ENCODE measurements at regions not wholly inside any gene's neighbourhood (a gene's known extent, or its start where the extent isn't known, plus 50 kb on each side); places are given as distances from the start of the nearest gene placed in this dataset.

DNA sequence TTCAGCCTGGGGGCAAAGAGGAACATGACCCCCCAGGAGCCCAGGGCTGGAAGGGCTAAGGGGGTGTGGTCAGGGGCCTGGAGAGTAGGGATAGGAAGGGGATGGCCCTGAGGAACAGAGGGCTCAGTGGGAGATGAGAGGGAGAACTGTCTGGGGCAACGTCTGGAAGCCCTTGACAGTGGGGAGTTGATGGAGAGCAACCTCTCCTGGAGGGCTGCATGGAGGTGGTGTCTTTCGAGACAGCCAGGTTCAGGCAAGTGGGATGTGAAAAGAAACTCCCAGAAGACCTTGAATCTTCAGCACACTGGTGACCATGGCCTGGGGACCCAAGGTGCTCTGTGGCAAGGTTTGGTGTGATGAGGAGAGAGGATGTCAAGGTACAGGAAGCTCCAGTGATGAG lies 54.2 kb upstream of the RUNX3 start:
- Mint-ChIP-seq H3K4me1 (peaks cover 16% of the 10 kb centered on the region), H3K27ac (no peak overlapping the region), H3K9me3 (ENCODE audit: insufficient read depth) (no peaks in the 10 kb centered on the region), H3K4me3 (no peak overlapping the region), H3K27me3 (no peaks in the 10 kb centered on the region)
- ATAC-seq (ENCODE audit: low read depth) (no peak), DNase-seq (no peak)
- Histone ChIP-seq H3K36me3 (replicated peaks in 1 of 2; ENCODE audit: control extremely low read depth in 1 of 2, control insufficient read depth in 1 of 2, extremely low read depth in 1 of 2, insufficient read depth in 2 of 2, low read length in 1 of 2) (no peaks in the 10 kb centered on the region), H4K20me1 (ENCODE audit: control insufficient read depth, insufficient read depth, low read length, poor library complexity, severe bottlenecking) (no peaks in the 10 kb centered on the region), H3K4me1 (ENCODE audit: control insufficient read depth in 2 of 2, insufficient read depth in 2 of 2, low read length in 2 of 2) (peaks cover 11 to 15% of the 10 kb centered on the region in 2 donors), H2AFZ (ENCODE audit: insufficient read depth, low read depth, low read length, poor library complexity, severe bottlenecking) (no peak overlapping the region), H3K9ac (ENCODE audit: low read length) (no peak overlapping the region), H3K9me3 (ENCODE audit: control extremely low read depth in 1 of 3, control insufficient read depth in 2 of 3, insufficient read depth in 1 of 3, low read length in 2 of 3) (peaks cover 0 to 8% (median 0%) of the 10 kb centered on the region in 3 donors), H3K27ac (ENCODE audit: low read length in 2 of 2) (no peak overlapping the region), H3K4me2 (replicated peaks; ENCODE audit: low read depth, low read length, poor library complexity, severe bottlenecking) (no peak overlapping the region), H3K4me3 (ENCODE audit: control extremely low read depth in 1 of 5, extremely low read depth in 1 of 5, insufficient read depth in 1 of 5, low read depth in 2 of 5, low read length in 4 of 5) (no peak overlapping the region), H3K27me3 (replicated peaks in 1 of 4; ENCODE audit: control extremely low read depth in 1 of 4, control insufficient read depth in 3 of 4, insufficient read depth in 4 of 4, low read length in 3 of 4) (no peaks in the 10 kb centered on the region), H3K79me2 (ENCODE audit: control insufficient read depth, insufficient read depth, low read length) (no peaks in the 10 kb centered on the region)
- TF ChIP-seq, protein P1, sequence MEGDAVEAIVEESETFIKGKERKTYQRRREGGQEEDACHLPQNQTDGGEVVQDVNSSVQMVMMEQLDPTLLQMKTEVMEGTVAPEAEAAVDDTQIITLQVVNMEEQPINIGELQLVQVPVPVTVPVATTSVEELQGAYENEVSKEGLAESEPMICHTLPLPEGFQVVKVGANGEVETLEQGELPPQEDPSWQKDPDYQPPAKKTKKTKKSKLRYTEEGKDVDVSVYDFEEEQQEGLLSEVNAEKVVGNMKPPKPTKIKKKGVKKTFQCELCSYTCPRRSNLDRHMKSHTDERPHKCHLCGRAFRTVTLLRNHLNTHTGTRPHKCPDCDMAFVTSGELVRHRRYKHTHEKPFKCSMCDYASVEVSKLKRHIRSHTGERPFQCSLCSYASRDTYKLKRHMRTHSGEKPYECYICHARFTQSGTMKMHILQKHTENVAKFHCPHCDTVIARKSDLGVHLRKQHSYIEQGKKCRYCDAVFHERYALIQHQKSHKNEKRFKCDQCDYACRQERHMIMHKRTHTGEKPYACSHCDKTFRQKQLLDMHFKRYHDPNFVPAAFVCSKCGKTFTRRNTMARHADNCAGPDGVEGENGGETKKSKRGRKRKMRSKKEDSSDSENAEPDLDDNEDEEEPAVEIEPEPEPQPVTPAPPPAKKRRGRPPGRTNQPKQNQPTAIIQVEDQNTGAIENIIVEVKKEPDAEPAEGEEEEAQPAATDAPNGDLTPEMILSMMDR (IDR thresholded peaks at IDR 0.05): no peak
- TF ChIP-seq EZH2 (IDR thresholded peaks at IDR 0.05; ENCODE audit: borderline replicate concordance, insufficient read depth, low read depth, low read length, poor library complexity, severe bottlenecking): no peak
- CTCF ChIA-PET: no interaction called here
- intact Hi-C loops (cut with micrococcal nuclease): no loop called here
- 92% methylated on average over 2 of the region's 2 CpGs for WGBS (ENCODE audit: insufficient coverage)
- POLR2A ChIA-PET: no interaction called here

DNA sequence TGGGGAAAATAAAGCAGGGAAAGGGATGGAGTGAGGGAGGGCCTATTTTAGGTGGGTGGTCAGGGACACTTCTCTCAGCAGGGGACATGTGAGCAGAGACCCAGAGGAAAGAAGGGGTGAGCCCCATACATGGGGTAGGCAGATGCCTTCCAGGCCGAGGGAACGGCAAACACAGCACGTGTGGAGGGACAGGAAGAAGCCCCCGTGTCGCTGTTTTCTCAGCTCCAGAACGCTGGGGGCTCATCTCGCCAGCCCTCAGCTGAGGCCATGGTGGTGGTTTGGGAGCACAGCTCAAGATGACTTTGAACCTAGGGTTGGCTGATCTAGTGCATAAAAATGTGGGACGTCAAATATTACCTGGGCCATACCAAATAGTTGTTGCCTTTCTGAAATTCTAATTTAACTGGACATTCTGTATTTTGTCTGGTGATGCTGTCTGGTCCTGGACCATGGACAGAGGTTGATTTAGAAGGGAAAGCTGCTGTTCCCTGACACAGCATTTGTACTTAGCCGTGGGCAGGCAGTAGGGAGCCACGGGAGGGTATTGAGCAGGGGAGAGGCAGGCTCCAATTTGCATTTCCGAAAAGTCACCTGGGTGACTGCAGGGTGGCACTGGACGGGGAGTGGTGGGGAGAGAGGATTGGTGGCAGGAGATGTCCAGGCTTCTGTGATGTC lies 53.1 kb upstream of the RUNX3 start:
- Histone ChIP-seq H3K4me2 (replicated peaks; ENCODE audit: low read depth, low read length, poor library complexity, severe bottlenecking) (no peak overlapping the region), H3K4me1 (ENCODE audit: control insufficient read depth in 2 of 2, insufficient read depth in 2 of 2, low read length in 2 of 2) (peaks cover 5 to 7% of the 10 kb centered on the region in 2 donors), H3K79me2 (ENCODE audit: control insufficient read depth, insufficient read depth, low read length) (no peaks in the 10 kb centered on the region), H3K36me3 (replicated peaks in 1 of 2; ENCODE audit: control extremely low read depth in 1 of 2, control insufficient read depth in 1 of 2, extremely low read depth in 1 of 2, insufficient read depth in 2 of 2, low read length in 1 of 2) (no peaks in the 10 kb centered on the region), H3K9ac (ENCODE audit: low read length) (no peak overlapping the region), H3K27ac (ENCODE audit: low read length in 2 of 2) (no peak overlapping the region), H2AFZ (ENCODE audit: insufficient read depth, low read depth, low read length, poor library complexity, severe bottlenecking) (no peak overlapping the region), H3K4me3 (ENCODE audit: control extremely low read depth in 1 of 5, extremely low read depth in 1 of 5, insufficient read depth in 1 of 5, low read depth in 2 of 5, low read length in 4 of 5) (no peak overlapping the region), H3K27me3 (replicated peaks in 1 of 4; ENCODE audit: control extremely low read depth in 1 of 4, control insufficient read depth in 3 of 4, insufficient read depth in 4 of 4, low read length in 3 of 4) (no peaks in the 10 kb centered on the region), H4K20me1 (ENCODE audit: control insufficient read depth, insufficient read depth, low read length, poor library complexity, severe bottlenecking) (no peaks in the 10 kb centered on the region), H3K9me3 (ENCODE audit: control extremely low read depth in 1 of 3, control insufficient read depth in 2 of 3, insufficient read depth in 1 of 3, low read length in 2 of 3) (peaks cover 0 to 6% (median 0%) of the 10 kb centered on the region in 3 donors)
- Mint-ChIP-seq H3K27me3 (no peaks in the 10 kb centered on the region), H3K4me1 (peaks cover 9% of the 10 kb centered on the region), H3K9me3 (ENCODE audit: insufficient read depth) (no peaks in the 10 kb centered on the region), H3K4me3 (no peak overlapping the region), H3K27ac (no peak overlapping the region)
- no peak for TF ChIP-seq EZH2 (IDR thresholded peaks at IDR 0.05; ENCODE audit: borderline replicate concordance, insufficient read depth, low read depth, low read length, poor library complexity, severe bottlenecking)
- TF ChIP-seq, protein P1 (IDR thresholded peaks at IDR 0.05): no peak
- 94% methylated on average over 12 of the region's 12 CpGs for WGBS (ENCODE audit: insufficient coverage)
- DNase-seq (no peak), ATAC-seq (ENCODE audit: low read depth) (no peak)
- CTCF ChIA-PET: no interaction called here
- intact Hi-C loops (cut with micrococcal nuclease): no loop called here
- POLR2A ChIA-PET: no interaction called here
